GM20000 (cell line): ENCODE measurements at regions not wholly inside any gene's neighbourhood (a gene's known extent, or its start where the extent isn't known, plus 50 kb on each side); places are given as distances from the start of the nearest gene placed in this dataset.

Experiments used
- DNase-seq: peaks from one replicate; pipeline ENCODE4 v3.0.0; 2012; ENCODE audit warnings: low spot score
- TF ChIP-seq, protein P1 (sequence below): IDR thresholded peaks from 2 replicates; pipeline ENCODE4 v1.5.1; 2012; ENCODE audit warnings: mild to moderate bottlenecking, control low read depth; ENCODE audit errors: extremely low read depth, missing control alignments

GRCh38 chr17:53092072-53092471 lies 730.7 kb upstream of the KIF2B start:
- TF ChIP-seq, protein P1, sequence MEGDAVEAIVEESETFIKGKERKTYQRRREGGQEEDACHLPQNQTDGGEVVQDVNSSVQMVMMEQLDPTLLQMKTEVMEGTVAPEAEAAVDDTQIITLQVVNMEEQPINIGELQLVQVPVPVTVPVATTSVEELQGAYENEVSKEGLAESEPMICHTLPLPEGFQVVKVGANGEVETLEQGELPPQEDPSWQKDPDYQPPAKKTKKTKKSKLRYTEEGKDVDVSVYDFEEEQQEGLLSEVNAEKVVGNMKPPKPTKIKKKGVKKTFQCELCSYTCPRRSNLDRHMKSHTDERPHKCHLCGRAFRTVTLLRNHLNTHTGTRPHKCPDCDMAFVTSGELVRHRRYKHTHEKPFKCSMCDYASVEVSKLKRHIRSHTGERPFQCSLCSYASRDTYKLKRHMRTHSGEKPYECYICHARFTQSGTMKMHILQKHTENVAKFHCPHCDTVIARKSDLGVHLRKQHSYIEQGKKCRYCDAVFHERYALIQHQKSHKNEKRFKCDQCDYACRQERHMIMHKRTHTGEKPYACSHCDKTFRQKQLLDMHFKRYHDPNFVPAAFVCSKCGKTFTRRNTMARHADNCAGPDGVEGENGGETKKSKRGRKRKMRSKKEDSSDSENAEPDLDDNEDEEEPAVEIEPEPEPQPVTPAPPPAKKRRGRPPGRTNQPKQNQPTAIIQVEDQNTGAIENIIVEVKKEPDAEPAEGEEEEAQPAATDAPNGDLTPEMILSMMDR, result no peak
- DNase-seq, result no peak

DNA sequence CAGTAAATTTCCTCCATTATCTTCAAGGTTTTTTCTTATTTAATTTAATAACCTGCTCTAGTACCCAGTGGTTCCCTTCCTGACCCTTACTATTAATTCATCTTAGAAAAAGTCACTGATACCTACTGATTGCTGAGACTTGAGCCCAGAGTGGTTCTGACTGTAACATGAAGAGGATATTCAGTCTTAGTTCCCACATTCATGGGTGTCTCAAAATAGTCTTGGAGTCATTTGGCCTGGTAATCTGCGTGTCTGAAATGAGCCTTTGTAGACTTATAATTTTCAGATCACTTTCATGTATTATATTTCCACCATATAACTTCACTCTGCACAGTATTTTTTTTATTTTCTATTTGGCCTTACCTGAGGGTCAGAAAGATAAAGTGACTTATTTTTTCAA lies 732.0 kb upstream of the KIF2B start:
- TF ChIP-seq, protein P1, result no peak
- DNase-seq, result no peak

GRCh38 chr17:53088481-53088880 lies 734.2 kb upstream of the KIF2B start:
- no peak for DNase-seq
- TF ChIP-seq, protein P1, result no peak

- TF ChIP-seq, protein P1, result no peak
- no peak for DNase-seq
Measured at GRCh38 chr17:53061446-53061845, 761.3 kb upstream of the KIF2B start.

GRCh38 chr17:53058031-53058430 lies 764.7 kb upstream of the KIF2B start:
- DNase-seq, result no peak
- TF ChIP-seq, protein P1, result no peak

- no peak for DNase-seq
- TF ChIP-seq, protein P1, result no peak
Measured at GRCh38 chr17:53046781-53047180, 775.9 kb upstream of the KIF2B start.

DNA sequence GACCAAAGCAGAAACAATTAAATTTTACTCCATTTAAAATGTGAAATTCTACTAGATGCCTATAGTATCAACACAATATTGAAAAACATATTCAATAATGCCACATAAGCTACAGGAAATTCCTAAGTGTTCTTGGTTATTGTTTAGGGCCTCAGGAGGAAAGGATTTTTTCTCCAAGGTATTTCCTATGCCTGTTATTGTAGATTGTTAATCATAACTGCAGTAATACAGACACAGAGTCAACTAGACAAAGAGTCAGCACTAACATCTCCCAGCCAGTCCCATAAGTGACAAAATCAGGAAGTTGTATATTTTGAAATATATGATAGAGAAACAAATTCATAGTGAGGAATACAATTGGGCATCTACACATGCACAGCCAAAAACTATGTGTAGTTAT lies 782.7 kb upstream of the KIF2B start:
- DNase-seq, result no peak
- TF ChIP-seq, protein P1, result no peak
